ENCODE measurements at regions not wholly inside any gene's neighbourhood (a gene's known extent, or its start where the extent isn't known, plus 50 kb on each side); places are given as distances from the start of the nearest gene placed in this dataset.

GRCh38 chr11:127332896-127333295, 332.3 kb upstream of the KIRREL3 start:
- DNase-seq (ENCODE audit: unreplicated experiment) = no peak
- intact Hi-C loops (cut with micrococcal nuclease) = no loop called here
- H3K36me3 Mint-ChIP-seq (ENCODE audit: insufficient read depth, unreplicated experiment) = no peaks in the 10 kb centered on the region
- H3K27me3 Mint-ChIP-seq (ENCODE audit: insufficient read depth, unreplicated experiment) = no peaks in the 10 kb centered on the region
- H3K4me3 Mint-ChIP-seq (ENCODE audit: unreplicated experiment) = no peak overlapping the region
- H3K27ac Mint-ChIP-seq (ENCODE audit: low read depth, unreplicated experiment) = no peak overlapping the region
- H3K9me3 Mint-ChIP-seq (ENCODE audit: unreplicated experiment) = peaks cover 39% of the 10 kb centered on the region
- CTCF ChIA-PET = no interaction called here
- no peak for TF ChIP-seq CTCF (IDR thresholded peaks at IDR 0.05; ENCODE audit: unreplicated experiment)
- H3K4me1 Mint-ChIP-seq (ENCODE audit: insufficient read depth, unreplicated experiment) = no peaks in the 10 kb centered on the region
- no TSS peak for BruUV-seq (replicated peaks)
- POLR2A ChIA-PET = no interaction called here

- H3K27me3 Mint-ChIP-seq (ENCODE audit: insufficient read depth, unreplicated experiment) = no peaks in the 10 kb centered on the region
- CTCF ChIA-PET = interaction anchor here (0.6 kb wide), 2 partner anchors 8 to 59 kb away, joined by 3 to 4 read pairs; no protein-coding TSS in a partner anchor
These were observed 329.5 kb upstream of the KIRREL3 start for GRCh38 chr11:127330044-127330443.

GRCh38 chr11:127308291-127308690, 307.7 kb upstream of the KIRREL3 start:
- Mint-ChIP-seq H3K4me1 (ENCODE audit: insufficient read depth, unreplicated experiment) (no peaks in the 10 kb centered on the region), H3K9me3 (ENCODE audit: unreplicated experiment) (peaks cover 15% of the 10 kb centered on the region), H3K4me3 (ENCODE audit: unreplicated experiment) (no peak overlapping the region), H3K36me3 (ENCODE audit: insufficient read depth, unreplicated experiment) (no peaks in the 10 kb centered on the region), H3K27ac (ENCODE audit: low read depth, unreplicated experiment) (no peak overlapping the region), H3K27me3 (ENCODE audit: insufficient read depth, unreplicated experiment) (peaks cover 41% of the 10 kb centered on the region)
- intact Hi-C loops (cut with micrococcal nuclease) = no loop called here
- POLR2A ChIA-PET = no interaction called here
- DNase-seq (ENCODE audit: unreplicated experiment) = no peak
- CTCF ChIA-PET = interaction anchor here (1.0 to 1.3 kb wide), 2 partner anchors 11 to 700 kb away, joined by 3 to 4 read pairs; no protein-coding TSS in a partner anchor
- no peak for TF ChIP-seq CTCF (IDR thresholded peaks at IDR 0.05; ENCODE audit: unreplicated experiment)
- no TSS peak for BruUV-seq (replicated peaks)

More at GRCh38 chr11:127330044-127330443, 329.5 kb upstream of the KIRREL3 start:
- no TSS peak for BruUV-seq (replicated peaks)
- no peaks in the 10 kb centered on the region for H3K36me3 Mint-ChIP-seq (ENCODE audit: insufficient read depth, unreplicated experiment)
- H3K9me3 Mint-ChIP-seq (ENCODE audit: unreplicated experiment) = peaks cover 29% of the 10 kb centered on the region
- POLR2A ChIA-PET = no interaction called here
- H3K4me1 Mint-ChIP-seq (ENCODE audit: insufficient read depth, unreplicated experiment) = no peaks in the 10 kb centered on the region
- no peak for DNase-seq (ENCODE audit: unreplicated experiment)
- no peak overlapping the region for H3K27ac Mint-ChIP-seq (ENCODE audit: low read depth, unreplicated experiment)
- H3K4me3 Mint-ChIP-seq (ENCODE audit: unreplicated experiment) = no peak overlapping the region
- intact Hi-C loops (cut with micrococcal nuclease) = no loop called here
- TF ChIP-seq CTCF (IDR thresholded peaks at IDR 0.05; ENCODE audit: unreplicated experiment) = no peak

- DNase-seq (ENCODE audit: unreplicated experiment) = no peak
- intact Hi-C loops (cut with micrococcal nuclease) = no loop called here
- H3K36me3 Mint-ChIP-seq (ENCODE audit: insufficient read depth, unreplicated experiment) = no peaks in the 10 kb centered on the region
- BruUV-seq (replicated peaks) = no TSS peak
- ChIA-PET CTCF (interaction anchor here (1.0 kb wide), 1 partner anchor 11 kb away, joined by 3 read pairs; no protein-coding TSS in a partner anchor), POLR2A (no interaction called here)
- no peaks in the 10 kb centered on the region for H3K4me1 Mint-ChIP-seq (ENCODE audit: insufficient read depth, unreplicated experiment)
- H3K9me3 Mint-ChIP-seq (ENCODE audit: unreplicated experiment) = peaks cover 9% of the 10 kb centered on the region
- no peak overlapping the region for H3K27ac Mint-ChIP-seq (ENCODE audit: low read depth, unreplicated experiment)
- TF ChIP-seq CTCF (IDR thresholded peaks at IDR 0.05; ENCODE audit: unreplicated experiment) = no peak
- H3K4me3 Mint-ChIP-seq (ENCODE audit: unreplicated experiment) = no peak overlapping the region
- peaks cover 47% of the 10 kb centered on the region for H3K27me3 Mint-ChIP-seq (ENCODE audit: insufficient read depth, unreplicated experiment)
These were observed 307.1 kb upstream of the KIRREL3 start for GRCh38 chr11:127307700-127308099.

Measured in MCF 10A (cell line).